HL-60 (cell line): ENCODE measurements at regions not wholly inside any gene's neighbourhood (a gene's known extent, or its start where the extent isn't known, plus 50 kb on each side); places are given as distances from the start of the nearest gene placed in this dataset.

Experiments
- GABPA ChIP-seq: IDR thresholded peaks from 2 replicates; pipeline ENCODE4 v1.6.1; 2012; ENCODE audit warnings: low read depth
- POLR2AphosphoS5 ChIP-seq: IDR thresholded peaks from 2 replicates; pipeline ENCODE4 v1.6.1; 2012; ENCODE audit warnings: low read depth
- SPI1 ChIP-seq: IDR thresholded peaks from 2 replicates; pipeline ENCODE4 v1.6.1; 2012; ENCODE audit warnings: low read depth, mild to moderate bottlenecking, borderline replicate concordance
- TF ChIP-seq, protein P1 (sequence below): IDR thresholded peaks from one replicate; pipeline ENCODE4 v1.5.1; 2011; ENCODE audit warnings: low read length, control low read depth, inconsistent platforms; ENCODE audit not compliant: insufficient read depth
- TF ChIP-seq, protein P2 (sequence below): IDR thresholded peaks from 2 replicates; pipeline ENCODE4 v1.6.1; 2012; ENCODE audit warnings: low read depth; ENCODE audit not compliant: insufficient replicate concordance

DNA sequence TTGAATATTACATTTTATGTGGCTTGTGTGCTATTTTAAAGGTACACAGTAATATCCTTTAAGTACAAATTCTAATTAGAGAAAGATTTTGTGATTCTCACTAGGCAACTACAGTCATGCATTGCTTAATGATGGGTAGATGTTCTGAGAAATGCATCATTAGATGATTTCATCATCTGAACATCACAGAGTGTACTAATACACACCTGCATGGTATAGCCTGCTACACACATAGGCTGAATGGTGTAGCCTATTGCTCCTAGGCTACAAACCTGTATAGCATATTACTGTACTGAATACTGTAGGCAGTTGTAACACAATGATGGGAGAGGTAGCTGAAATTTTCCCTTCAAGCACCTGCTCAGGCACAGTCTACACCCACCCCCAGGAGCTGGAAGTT lies 217.4 kb upstream of the EOMES start:
- TF ChIP-seq, protein P1, sequence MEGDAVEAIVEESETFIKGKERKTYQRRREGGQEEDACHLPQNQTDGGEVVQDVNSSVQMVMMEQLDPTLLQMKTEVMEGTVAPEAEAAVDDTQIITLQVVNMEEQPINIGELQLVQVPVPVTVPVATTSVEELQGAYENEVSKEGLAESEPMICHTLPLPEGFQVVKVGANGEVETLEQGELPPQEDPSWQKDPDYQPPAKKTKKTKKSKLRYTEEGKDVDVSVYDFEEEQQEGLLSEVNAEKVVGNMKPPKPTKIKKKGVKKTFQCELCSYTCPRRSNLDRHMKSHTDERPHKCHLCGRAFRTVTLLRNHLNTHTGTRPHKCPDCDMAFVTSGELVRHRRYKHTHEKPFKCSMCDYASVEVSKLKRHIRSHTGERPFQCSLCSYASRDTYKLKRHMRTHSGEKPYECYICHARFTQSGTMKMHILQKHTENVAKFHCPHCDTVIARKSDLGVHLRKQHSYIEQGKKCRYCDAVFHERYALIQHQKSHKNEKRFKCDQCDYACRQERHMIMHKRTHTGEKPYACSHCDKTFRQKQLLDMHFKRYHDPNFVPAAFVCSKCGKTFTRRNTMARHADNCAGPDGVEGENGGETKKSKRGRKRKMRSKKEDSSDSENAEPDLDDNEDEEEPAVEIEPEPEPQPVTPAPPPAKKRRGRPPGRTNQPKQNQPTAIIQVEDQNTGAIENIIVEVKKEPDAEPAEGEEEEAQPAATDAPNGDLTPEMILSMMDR, result no peak
- TF ChIP-seq, protein P2, sequence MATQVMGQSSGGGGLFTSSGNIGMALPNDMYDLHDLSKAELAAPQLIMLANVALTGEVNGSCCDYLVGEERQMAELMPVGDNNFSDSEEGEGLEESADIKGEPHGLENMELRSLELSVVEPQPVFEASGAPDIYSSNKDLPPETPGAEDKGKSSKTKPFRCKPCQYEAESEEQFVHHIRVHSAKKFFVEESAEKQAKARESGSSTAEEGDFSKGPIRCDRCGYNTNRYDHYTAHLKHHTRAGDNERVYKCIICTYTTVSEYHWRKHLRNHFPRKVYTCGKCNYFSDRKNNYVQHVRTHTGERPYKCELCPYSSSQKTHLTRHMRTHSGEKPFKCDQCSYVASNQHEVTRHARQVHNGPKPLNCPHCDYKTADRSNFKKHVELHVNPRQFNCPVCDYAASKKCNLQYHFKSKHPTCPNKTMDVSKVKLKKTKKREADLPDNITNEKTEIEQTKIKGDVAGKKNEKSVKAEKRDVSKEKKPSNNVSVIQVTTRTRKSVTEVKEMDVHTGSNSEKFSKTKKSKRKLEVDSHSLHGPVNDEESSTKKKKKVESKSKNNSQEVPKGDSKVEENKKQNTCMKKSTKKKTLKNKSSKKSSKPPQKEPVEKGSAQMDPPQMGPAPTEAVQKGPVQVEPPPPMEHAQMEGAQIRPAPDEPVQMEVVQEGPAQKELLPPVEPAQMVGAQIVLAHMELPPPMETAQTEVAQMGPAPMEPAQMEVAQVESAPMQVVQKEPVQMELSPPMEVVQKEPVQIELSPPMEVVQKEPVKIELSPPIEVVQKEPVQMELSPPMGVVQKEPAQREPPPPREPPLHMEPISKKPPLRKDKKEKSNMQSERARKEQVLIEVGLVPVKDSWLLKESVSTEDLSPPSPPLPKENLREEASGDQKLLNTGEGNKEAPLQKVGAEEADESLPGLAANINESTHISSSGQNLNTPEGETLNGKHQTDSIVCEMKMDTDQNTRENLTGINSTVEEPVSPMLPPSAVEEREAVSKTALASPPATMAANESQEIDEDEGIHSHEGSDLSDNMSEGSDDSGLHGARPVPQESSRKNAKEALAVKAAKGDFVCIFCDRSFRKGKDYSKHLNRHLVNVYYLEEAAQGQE, result no peak
- TF ChIP-seq POLR2AphosphoS5, result no peak
- TF ChIP-seq GABPA, result no peak
- no peak for TF ChIP-seq SPI1
